ENCODE measurements at regions not wholly inside any gene's neighbourhood (a gene's known extent, or its start where the extent isn't known, plus 50 kb on each side); places are given as distances from the start of the nearest gene placed in this dataset.

DNA sequence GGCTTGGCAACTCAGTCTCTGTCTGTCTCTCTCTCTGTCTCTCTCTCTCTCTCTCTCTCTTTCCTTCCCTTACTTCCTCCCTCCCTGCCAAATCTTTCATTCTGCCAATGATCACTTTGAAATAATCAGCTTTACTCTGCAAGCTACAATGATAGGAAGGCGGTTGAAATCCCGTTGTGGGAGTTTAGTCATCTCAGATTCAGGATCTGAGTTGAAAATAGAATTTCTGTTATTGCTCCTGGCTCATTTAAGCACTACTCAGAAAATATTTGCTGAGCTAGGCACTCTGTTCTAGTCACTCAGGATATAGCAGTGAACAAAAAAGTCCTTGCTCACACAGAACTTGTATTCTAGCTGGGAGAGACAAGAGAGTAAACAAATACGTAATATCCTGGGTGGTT is 56.3 kb upstream of the DCTD start:
- CTCF ChIA-PET = no interaction called here
- Histone ChIP-seq H2AK9ac (replicated peaks; ENCODE audit: low read depth, low read length, poor library complexity) (no peak overlapping the region), H2AFZ (replicated peaks; ENCODE audit: low read length, poor library complexity) (no peak overlapping the region), H2BK5ac (ENCODE audit: low read depth, low read length, poor library complexity, severe bottlenecking) (no peak overlapping the region), H3K14ac (replicated peaks; ENCODE audit: low read depth, low read length) (no peak overlapping the region), H3K27me3 (ENCODE audit: control insufficient read depth, insufficient read depth, low read length) (no peaks in the 10 kb centered on the region), H3K9me3 (ENCODE audit: control insufficient read depth, insufficient read depth, low read length) (no peaks in the 10 kb centered on the region; the same call in 1 of the 2 replicates), H3K56ac (ENCODE audit: extremely low read depth, insufficient read depth, low read length) (no peak overlapping the region), H4K20me1 (ENCODE audit: insufficient read depth, low read length) (no peaks in the 10 kb centered on the region), H3K9me1 (ENCODE audit: insufficient read depth, low read length) (no peaks in the 10 kb centered on the region), H3K23ac (ENCODE audit: low read depth, low read length) (no peak overlapping the region), H2AK5ac (ENCODE audit: low read depth, low read length) (no peak overlapping the region), H3K18ac (ENCODE audit: low read depth, low read length) (peak overlapping the region; percentile 31; the same call in 1 of the 2 replicates), H4K8ac (ENCODE audit: low read depth in 2 of 2, low read length in 2 of 2) (no peak overlapping the region), H4K91ac (ENCODE audit: insufficient read depth, low read depth, low read length) (no peak overlapping the region), H4K5ac (ENCODE audit: low read depth, low read length) (peak overlapping the region; percentile 56; the same call in 1 of the 2 replicates), H3K4me2 (ENCODE audit: low read depth, low read length) (no peak overlapping the region), H3K4me1 (ENCODE audit: control insufficient read depth, insufficient read depth, low read length) (peaks cover 7% of the 10 kb centered on the region; the same call in 1 of the 2 replicates), H3K36me3 (ENCODE audit: control insufficient read depth, insufficient read depth, low read length) (no peaks in the 10 kb centered on the region), H2BK120ac (ENCODE audit: low read depth, low read length) (peak overlapping the region; percentile 55; the same call in 1 of the 2 replicates), H3K27ac (ENCODE audit: insufficient read depth, low read length) (no peak overlapping the region), H3K9ac (ENCODE audit: low read depth, low read length) (no peak overlapping the region), H3K79me1 (ENCODE audit: low read depth in 1 of 2, low read length in 2 of 2) (no peaks in the 10 kb centered on the region), H3K4me3 (ENCODE audit: insufficient read depth, low read depth, low read length) (no peak overlapping the region), H3K4ac (ENCODE audit: low read depth, low read length) (no peak overlapping the region), H2BK15ac (ENCODE audit: low read depth, low read length) (no peak overlapping the region), H2BK20ac (ENCODE audit: low read depth, low read length) (peak overlapping the region; percentile 56; the same call in 1 of the 2 replicates)
- 62% methylated on average over 3 of the region's 3 CpGs; no CpG with 5 or more reads in 1 of the 2 experiments for WGBS, 2 experiments (ENCODE audit: extremely low coverage in 2 of 2, insufficient read length in 1 of 2)
- dilution Hi-C loops (cut with HindIII; ENCODE audit: low sequenced_read_pairs, unreplicated experiment) (no loop called here), in situ Hi-C loops (cut with MboI; ENCODE audit: low sequenced_read_pairs) (no loop called here), intact Hi-C loops (cut with micrococcal nuclease) (loop anchor here (2.0 kb wide), 1 partner anchor 25 kb away; no protein-coding TSS in a partner anchor)
- peak; percentile 25 for DNase-seq
- no peak for ATAC-seq (ENCODE audit: low read depth)
- no TSS peak for BruUV-seq (replicated peaks)
- TF ChIP-seq NFE2L2 (IDR thresholded peaks at IDR 0.05; ENCODE audit: low read depth, low read length) (no peak), POLR2A (IDR thresholded peaks at IDR 0.05; ENCODE audit: low read depth, low read length) (no peak), MAFK (IDR thresholded peaks at IDR 0.05; ENCODE audit: low read depth, low read length) (peak; percentile 93)
- TF ChIP-seq, protein P1, sequence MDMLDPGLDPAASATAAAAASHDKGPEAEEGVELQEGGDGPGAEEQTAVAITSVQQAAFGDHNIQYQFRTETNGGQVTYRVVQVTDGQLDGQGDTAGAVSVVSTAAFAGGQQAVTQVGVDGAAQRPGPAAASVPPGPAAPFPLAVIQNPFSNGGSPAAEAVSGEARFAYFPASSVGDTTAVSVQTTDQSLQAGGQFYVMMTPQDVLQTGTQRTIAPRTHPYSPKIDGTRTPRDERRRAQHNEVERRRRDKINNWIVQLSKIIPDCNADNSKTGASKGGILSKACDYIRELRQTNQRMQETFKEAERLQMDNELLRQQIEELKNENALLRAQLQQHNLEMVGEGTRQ (IDR thresholded peaks at IDR 0.05; ENCODE audit: low read depth, low read length) = no peak
- POLR2A ChIA-PET (ENCODE audit: unreplicated experiment) = no interaction called here
